Panc1 (cell line): ENCODE measurements at regions not wholly inside any gene's neighbourhood (a gene's known extent, or its start where the extent isn't known, plus 50 kb on each side); places are given as distances from the start of the nearest gene placed in this dataset.

Source experiments
- ATAC-seq: fragments of 200-7000 bp; cut with Tn5 transposase; 2 replicates; pipeline ENCODE4 v1.9.1; 2020; ENCODE audit warnings: mild to moderate bottlenecking, moderate library complexity
- BruUV-seq: library from RNA; stranded (reverse); fragments of 400-500 nt; replicated peaks from 2 replicates; lab custom pipeline; 2021; lab: Mats Ljungman, UMichigan
- CTCF ChIA-PET: fragments of 300-600 bp; sonication (Branson Sonifier 250); formaldehyde crosslinking; loops from one replicate; lab custom pipeline; 2022; ENCODE audit warnings: antibody characterized with exemption; lab: Charles Lee
- POLR2A ChIA-PET: fragments of 300-600 bp; sonication (Branson Sonifier 250); formaldehyde crosslinking; loops from one replicate; lab custom pipeline; 2022; ENCODE audit warnings: antibody characterized with exemption; lab: Charles Lee
- DNase-seq: peaks from one replicate; pipeline ENCODE4 v3.0.0-alpha.2; 2010; ENCODE audit warnings: low read depth, low spot score
- H3K27ac ChIP-seq: 2 replicates; pipeline ENCODE4 v1.5.1; 2011; ENCODE audit warnings: mild to moderate bottlenecking, low read length, inconsistent platforms
- H3K27me3 ChIP-seq: fragments of 200-500 bp; sonication (Bioruptor generic); 2 replicates; pipeline ENCODE4 v1.6.0; 2014; ENCODE audit warnings: low read length, inconsistent platforms; ENCODE audit not compliant: control insufficient read depth, insufficient read depth
- H3K36me3 ChIP-seq: fragments of 200-500 bp; sonication (Bioruptor generic); 2 replicates; pipeline ENCODE4 v1.5.1; 2014; ENCODE audit warnings: inconsistent platforms, mild to moderate bottlenecking, low read length, moderate library complexity; ENCODE audit not compliant: control insufficient read depth, insufficient read depth
- H3K4me1 ChIP-seq: 2 replicates; pipeline ENCODE4 v1.5.1; 2011; ENCODE audit warnings: inconsistent platforms, mild to moderate bottlenecking, low read length, moderate library complexity; ENCODE audit not compliant: control insufficient read depth, insufficient read depth
- H3K4me3 ChIP-seq, 2 experiments: 2 replicates each; pipeline ENCODE4 v1.5.1; 2011 to 2012; ENCODE audit warnings: low read depth in 2 of 2, low read length in 2 of 2, mild to moderate bottlenecking in 2 of 2, inconsistent platforms in 1 of 2, moderate library complexity in 1 of 2
- H3K9me3 ChIP-seq: fragments of 200-500 bp; sonication (Bioruptor generic); 2 replicates; pipeline ENCODE4 v1.5.1; 2014; ENCODE audit warnings: low read depth, mild to moderate bottlenecking, inconsistent platforms, low read length, moderate library complexity; ENCODE audit not compliant: control insufficient read depth, insufficient read depth
- POLR2AphosphoS5 ChIP-seq: IDR thresholded peaks from 2 replicates; pipeline ENCODE4 v1.6.1; 2012; ENCODE audit warnings: mild to moderate bottlenecking, low read depth, low read length, moderate library complexity
- REST ChIP-seq, 2 experiments: IDR thresholded peaks; 2 replicates each; pipeline ENCODE4 v1.6.1; 2011 to 2012; ENCODE audit warnings: low read depth in 2 of 2, control low read depth in 1 of 2, low read length in 1 of 2, mild to moderate bottlenecking in 1 of 2, moderate library complexity in 1 of 2; ENCODE audit not compliant: insufficient read depth in 1 of 2
- SIN3A ChIP-seq: IDR thresholded peaks from 2 replicates; pipeline ENCODE4 v1.6.1; 2012; ENCODE audit warnings: low read depth, mild to moderate bottlenecking, low read length, moderate library complexity, borderline replicate concordance; ENCODE audit not compliant: insufficient read depth
- TCF7L2 ChIP-seq: IDR thresholded peaks from 2 replicates; pipeline ENCODE4 v1.6.1; 2011; ENCODE audit warnings: mild to moderate bottlenecking, low read depth, low read length, inconsistent platforms
- in situ Hi-C: cut with HindIII; loops from 2 replicates; pipeline ENCODE4 v1.10.0; 2016; ENCODE audit warnings: low sequenced_read_pairs, low pct_unique_long_range_greater_than_20kb
- intact Hi-C: fragments of 100-400 bp; cut with micrococcal nuclease; formaldehyde crosslinking; loops from one replicate; pipeline ENCODE4 v1.10.0; 2022; ENCODE audit not compliant: unreplicated experiment
- TF ChIP-seq, protein P1 (sequence below): fragments of 450-650 bp; IDR thresholded peaks from 2 replicates; pipeline ENCODE4 v1.5.1; 2017; ENCODE audit warnings: mild to moderate bottlenecking

GRCh38 chr21:25461725-25462124 lies 145.6 kb downstream of the MRPL39 start:
- H3K27me3 ChIP-seq, result no peaks in the 10 kb centered on the region
- ChIA-PET CTCF (no interaction called here), POLR2A (no interaction called here)
- no peak for DNase-seq
- H3K4me3 ChIP-seq, result no peak overlapping the region
- no peaks in the 10 kb centered on the region for H3K4me1 ChIP-seq
- BruUV-seq, result no TSS peak
- in situ Hi-C loops, result no loop called here
- intact Hi-C loops, result no loop called here
- no peak for ATAC-seq
- H3K36me3 ChIP-seq, result no peaks in the 10 kb centered on the region; the same call in 1 of the 2 replicates
- no peak overlapping the region for H3K27ac ChIP-seq
- TF ChIP-seq POLR2AphosphoS5 (no peak), TCF7L2 (no peak), SIN3A (no peak), REST (IDR thresholded peaks at IDR 0.05; ENCODE audit: insufficient read depth in 1 of 2, low read depth in 2 of 2, low read length in 1 of 2) (no peak)
- TF ChIP-seq, protein P1, sequence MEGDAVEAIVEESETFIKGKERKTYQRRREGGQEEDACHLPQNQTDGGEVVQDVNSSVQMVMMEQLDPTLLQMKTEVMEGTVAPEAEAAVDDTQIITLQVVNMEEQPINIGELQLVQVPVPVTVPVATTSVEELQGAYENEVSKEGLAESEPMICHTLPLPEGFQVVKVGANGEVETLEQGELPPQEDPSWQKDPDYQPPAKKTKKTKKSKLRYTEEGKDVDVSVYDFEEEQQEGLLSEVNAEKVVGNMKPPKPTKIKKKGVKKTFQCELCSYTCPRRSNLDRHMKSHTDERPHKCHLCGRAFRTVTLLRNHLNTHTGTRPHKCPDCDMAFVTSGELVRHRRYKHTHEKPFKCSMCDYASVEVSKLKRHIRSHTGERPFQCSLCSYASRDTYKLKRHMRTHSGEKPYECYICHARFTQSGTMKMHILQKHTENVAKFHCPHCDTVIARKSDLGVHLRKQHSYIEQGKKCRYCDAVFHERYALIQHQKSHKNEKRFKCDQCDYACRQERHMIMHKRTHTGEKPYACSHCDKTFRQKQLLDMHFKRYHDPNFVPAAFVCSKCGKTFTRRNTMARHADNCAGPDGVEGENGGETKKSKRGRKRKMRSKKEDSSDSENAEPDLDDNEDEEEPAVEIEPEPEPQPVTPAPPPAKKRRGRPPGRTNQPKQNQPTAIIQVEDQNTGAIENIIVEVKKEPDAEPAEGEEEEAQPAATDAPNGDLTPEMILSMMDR, result no peak
- H3K9me3 ChIP-seq, result no peaks in the 10 kb centered on the region

GRCh38 chr21:25459993-25460392 lies 147.3 kb downstream of the MRPL39 start:
- H3K9me3 ChIP-seq, result no peaks in the 10 kb centered on the region
- no peaks in the 10 kb centered on the region; the same call in 1 of the 2 replicates for H3K36me3 ChIP-seq
- TF ChIP-seq, protein P1, result no peak
- no peak for TF ChIP-seq SIN3A
- no peak for TF ChIP-seq REST (IDR thresholded peaks at IDR 0.05; ENCODE audit: insufficient read depth in 1 of 2, low read depth in 2 of 2, low read length in 1 of 2)
- TF ChIP-seq TCF7L2, result no peak
- TF ChIP-seq POLR2AphosphoS5, result no peak
- intact Hi-C loops, result no loop called here
- in situ Hi-C loops, result no loop called here
- ATAC-seq (no peak), DNase-seq (no peak)
- BruUV-seq, result no TSS peak
- CTCF ChIA-PET, result no interaction called here
- no peak overlapping the region for H3K27ac ChIP-seq
- H3K4me1 ChIP-seq, result no peaks in the 10 kb centered on the region
- POLR2A ChIA-PET, result no interaction called here
- no peaks in the 10 kb centered on the region for H3K27me3 ChIP-seq
- H3K4me3 ChIP-seq, result no peak overlapping the region
